NCI-H524 (cell line): ENCODE measurements at regions not wholly inside any gene's neighbourhood (a gene's known extent, or its start where the extent isn't known, plus 50 kb on each side); places are given as distances from the start of the nearest gene placed in this dataset.
"Not testable (repeated sequence)": the region's sequence is repeated elsewhere in the genome, so short reads cannot be mapped to it uniquely, and the experiment has no call there.

Source experiments
- DNase-seq, 2 experiments: peaks; one replicate each; lab custom pipeline; 2025; lab: John Stamatoyannopoulos, UW

GRCh38 chr9:74334271-74334670 lies 162.9 kb upstream of the RORB start:
- peak in 1 of 2 experiments; percentile 16 for DNase-seq

GRCh38 chr9:74336161-74336560 lies 161.0 kb upstream of the RORB start:
- no peak for DNase-seq

GRCh38 chr9:74348777-74349176 lies 148.4 kb upstream of the RORB start:
- no peak for DNase-seq

- DNase-seq = no peak
These were observed 142.0 kb upstream of the RORB start for GRCh38 chr9:74355107-74355506.

- no peak for DNase-seq
These were observed 139.6 kb upstream of the RORB start for GRCh38 chr9:74357577-74357976.

GRCh38 chr9:74358959-74359358 lies 138.2 kb upstream of the RORB start:
- peak; percentile 21 to 60 for DNase-seq

- DNase-seq = no peak
These were observed 135.6 kb upstream of the RORB start for GRCh38 chr9:74361508-74361907.

- no peak for DNase-seq
These were observed 134.7 kb upstream of the RORB start for GRCh38 chr9:74362423-74362822.

- no peak for DNase-seq
These were observed 131.0 kb upstream of the RORB start for GRCh38 chr9:74366111-74366510.

- DNase-seq = no peak
These were observed 127.3 kb upstream of the RORB start for GRCh38 chr9:74369844-74370243.

- DNase-seq = no peak
These were observed 123.8 kb upstream of the RORB start for GRCh38 chr9:74373348-74373747.

GRCh38 chr9:74379718-74380117 lies 117.4 kb upstream of the RORB start:
- peak; percentile 10 to 65 for DNase-seq

- DNase-seq = no peak
These were observed 105.3 kb upstream of the RORB start for GRCh38 chr9:74391816-74392215.

- DNase-seq = no peak
These were observed 93.6 kb upstream of the RORB start for GRCh38 chr9:74403581-74403980.

- no peak for DNase-seq
These were observed 92.5 kb upstream of the RORB start for GRCh38 chr9:74404620-74405019.

- DNase-seq = no peak
These were observed 90.0 kb upstream of the RORB start for GRCh38 chr9:74407166-74407565.

GRCh38 chr9:74412236-74412979 lies 84.7 kb upstream of the RORB start:
- DNase-seq = no peak

- DNase-seq = no peak
These were observed 83.3 kb upstream of the RORB start for GRCh38 chr9:74413876-74414275.

GRCh38 chr9:74414325-74414724 lies 82.8 kb upstream of the RORB start:
- no peak for DNase-seq

GRCh38 chr9:74415995-74416394 lies 81.1 kb upstream of the RORB start:
- DNase-seq = no peak

- not testable (repeated sequence) for DNase-seq
These were observed 72.6 kb upstream of the RORB start for GRCh38 chr9:74424488-74424887.

GRCh38 chr9:74431467-74431866 lies 65.7 kb upstream of the RORB start:
- DNase-seq = no peak

- DNase-seq = no peak
These were observed 53.9 kb upstream of the RORB start for GRCh38 chr9:74443036-74443750.

- no peak for DNase-seq
These were observed 52.8 kb upstream of the RORB start for GRCh38 chr9:74444369-74444768.
